GM21381 (cell line): ENCODE measurements at regions not wholly inside any gene's neighbourhood (a gene's known extent, or its start where the extent isn't known, plus 50 kb on each side); places are given as distances from the start of the nearest gene placed in this dataset.
"Not testable (repeated sequence)": the region's sequence is repeated elsewhere in the genome, so short reads cannot be mapped to it uniquely, and the experiment has no call there.

Experiments used
- ATAC-seq: cut with Tn5 transposase; IDR thresholded peaks from one replicate; pipeline ENCODE4 v1.9.1; 2021; ENCODE audit warnings: mild to moderate bottlenecking, moderate library complexity; ENCODE audit not compliant: unreplicated experiment

DNA sequence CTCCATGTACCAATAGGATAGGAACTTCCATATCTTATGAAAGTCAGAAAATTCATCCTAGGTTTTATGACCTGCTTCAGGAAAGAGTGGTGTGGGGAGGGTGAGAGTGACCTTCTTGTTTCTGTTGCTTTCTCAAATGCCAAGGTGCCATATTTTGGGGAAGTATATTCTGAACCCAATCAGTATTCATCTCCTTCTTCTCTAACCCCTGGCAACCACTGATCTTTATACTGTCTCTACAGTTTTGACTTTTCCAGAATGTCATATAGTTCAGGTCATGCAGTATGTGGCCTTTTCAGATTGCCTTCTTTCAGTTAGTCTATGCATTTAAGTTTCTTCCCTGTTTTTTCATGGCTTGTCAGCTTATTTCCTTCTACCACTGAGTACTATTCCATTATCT lies 321.4 kb upstream of the SEMA6A start:
- no peak for ATAC-seq

DNA sequence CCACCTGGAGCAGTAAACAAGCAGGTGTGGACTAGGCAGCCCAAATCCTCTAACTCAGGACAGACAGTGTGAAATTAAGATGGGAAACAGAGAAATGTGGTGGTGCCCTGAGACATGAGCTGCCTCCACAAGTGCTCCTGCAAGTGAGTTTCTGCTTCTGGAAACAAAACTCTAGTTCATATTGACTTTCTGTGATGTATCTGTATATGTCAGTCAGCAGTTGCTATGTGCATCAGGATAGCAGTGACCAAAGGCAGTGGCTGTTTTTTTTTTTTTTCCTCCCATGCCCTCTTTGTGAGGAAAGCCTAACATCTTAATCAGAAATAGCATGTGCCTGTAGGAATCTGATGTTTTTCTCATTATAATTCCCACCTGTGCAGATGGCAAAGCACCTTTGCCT lies 318.4 kb upstream of the SEMA6A start:
- no peak for ATAC-seq

DNA sequence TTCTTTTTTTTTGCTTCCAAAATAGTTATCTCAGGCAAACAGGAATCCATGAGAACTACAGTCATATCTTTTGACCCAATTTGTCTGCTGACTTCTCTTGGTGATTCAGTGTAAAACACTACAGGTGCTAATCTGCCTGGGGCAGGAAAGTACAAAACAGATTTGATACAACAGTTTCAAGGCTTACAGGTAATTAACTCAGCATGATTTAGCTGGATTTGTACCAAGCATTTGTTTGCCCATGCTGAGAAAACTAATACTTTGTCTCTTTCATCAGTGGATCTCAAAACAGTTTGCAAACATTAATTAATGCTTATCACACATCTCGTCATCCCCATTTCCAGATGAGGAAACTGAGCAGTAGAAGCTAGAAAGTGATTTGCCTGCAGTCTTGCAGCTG lies 312.5 kb upstream of the SEMA6A start:
- ATAC-seq, result no peak

DNA sequence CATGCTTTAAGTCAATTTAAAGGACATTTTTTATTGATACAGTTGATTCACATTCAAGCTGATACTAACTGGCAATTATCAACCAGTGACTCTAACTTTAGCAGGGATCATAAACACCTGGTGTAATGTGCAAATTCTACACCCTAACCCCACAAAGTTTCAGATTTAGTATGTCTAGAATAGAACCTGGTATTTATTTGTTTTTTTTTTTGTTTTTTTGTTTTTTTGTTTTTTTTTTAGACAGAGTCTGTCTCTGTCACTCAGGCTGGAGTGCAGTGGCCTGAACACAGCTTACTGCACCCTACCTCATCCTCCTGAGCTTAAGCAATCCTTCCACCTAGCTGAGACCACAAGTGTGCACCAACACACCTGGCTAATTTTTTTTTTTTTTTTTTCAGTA lies 311.2 kb upstream of the SEMA6A start:
- peak; percentile 63 for ATAC-seq

DNA sequence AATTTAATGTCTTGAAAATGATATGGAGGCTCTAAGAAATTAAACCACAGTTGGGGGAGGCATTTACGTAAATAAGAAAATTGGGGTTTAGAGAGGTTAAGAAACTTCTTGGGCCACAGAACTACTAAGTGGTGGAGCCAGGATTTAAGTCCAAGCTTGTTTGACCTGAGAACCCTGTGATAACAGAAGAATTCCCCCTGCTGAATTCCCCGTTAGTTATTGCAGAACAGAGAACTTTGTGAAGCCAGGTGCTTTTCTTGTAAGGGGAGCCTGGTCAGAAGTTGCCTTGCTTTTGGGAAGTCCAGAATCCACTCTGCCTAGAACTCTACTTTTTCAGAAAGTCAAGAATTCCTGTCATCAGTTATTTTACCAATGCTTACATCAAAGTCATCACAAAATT lies 309.3 kb upstream of the SEMA6A start:
- no peak for ATAC-seq

DNA sequence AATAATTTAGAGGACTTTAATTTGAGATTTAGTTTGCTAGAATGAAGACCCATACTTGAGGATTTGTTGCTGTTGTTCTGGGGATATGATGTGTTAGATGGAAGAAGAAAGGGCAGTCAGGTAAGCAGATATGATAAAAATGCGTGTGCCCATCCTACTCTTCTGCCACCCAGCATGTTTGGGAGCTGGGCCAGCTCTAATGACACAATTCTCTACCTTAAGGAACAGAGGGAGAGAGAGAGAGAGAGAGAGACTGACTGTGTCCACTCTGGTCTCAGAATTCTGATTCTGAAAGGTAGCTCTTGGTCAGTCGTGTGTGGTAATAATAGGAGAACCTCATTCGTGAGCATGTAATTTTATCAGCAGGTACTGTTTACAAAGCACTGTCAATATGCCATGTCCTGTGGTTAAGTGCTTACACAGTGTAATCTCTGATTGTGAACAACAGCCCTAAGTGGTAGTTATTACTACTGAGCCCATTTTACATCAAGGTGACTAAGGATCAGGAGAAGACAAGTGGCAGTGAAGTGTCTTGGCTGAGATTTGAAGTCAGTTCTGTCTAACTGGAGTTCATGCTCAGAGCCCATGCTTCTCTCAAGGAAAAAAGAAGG lies 307.4 kb upstream of the SEMA6A start:
- ATAC-seq, result no peak

DNA sequence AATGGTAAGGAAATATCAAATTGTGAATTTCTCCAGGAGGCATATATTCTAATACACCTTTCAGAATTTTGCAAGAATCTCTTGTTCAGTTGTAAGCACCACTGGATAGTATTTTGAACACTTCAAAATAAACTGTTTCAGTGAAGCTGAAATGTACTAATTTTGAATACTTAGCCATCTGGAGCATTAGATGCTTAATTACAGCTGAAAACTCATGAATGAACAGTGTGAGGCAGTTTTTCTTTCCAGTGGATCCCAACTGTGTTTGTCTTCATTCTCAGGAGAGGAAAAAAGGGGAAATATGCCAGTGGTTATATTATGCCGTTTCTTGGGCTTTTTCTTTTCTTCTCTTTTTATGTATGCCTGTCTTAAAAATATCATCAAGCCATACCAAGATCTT lies 306.0 kb upstream of the SEMA6A start:
- no peak for ATAC-seq

DNA sequence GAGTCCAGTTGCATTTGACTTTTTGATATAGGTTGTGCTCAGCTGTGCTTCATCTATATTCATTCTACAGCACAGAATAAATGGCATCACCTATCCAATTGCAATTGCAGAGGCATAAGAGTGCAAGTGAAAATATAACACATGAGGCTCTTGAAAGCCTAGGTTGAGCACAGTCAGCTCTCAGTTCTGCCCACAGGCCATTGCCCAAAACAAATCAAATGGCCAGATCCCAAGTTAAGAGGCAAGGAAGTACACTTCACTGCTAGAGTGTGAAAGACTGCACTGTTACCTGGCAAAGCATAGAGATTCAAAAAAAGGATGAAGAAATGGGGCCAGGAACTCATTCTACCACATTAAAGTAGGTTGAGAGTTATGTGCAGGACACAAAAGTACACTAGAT lies 305.5 kb upstream of the SEMA6A start:
- peak; percentile 67 for ATAC-seq

DNA sequence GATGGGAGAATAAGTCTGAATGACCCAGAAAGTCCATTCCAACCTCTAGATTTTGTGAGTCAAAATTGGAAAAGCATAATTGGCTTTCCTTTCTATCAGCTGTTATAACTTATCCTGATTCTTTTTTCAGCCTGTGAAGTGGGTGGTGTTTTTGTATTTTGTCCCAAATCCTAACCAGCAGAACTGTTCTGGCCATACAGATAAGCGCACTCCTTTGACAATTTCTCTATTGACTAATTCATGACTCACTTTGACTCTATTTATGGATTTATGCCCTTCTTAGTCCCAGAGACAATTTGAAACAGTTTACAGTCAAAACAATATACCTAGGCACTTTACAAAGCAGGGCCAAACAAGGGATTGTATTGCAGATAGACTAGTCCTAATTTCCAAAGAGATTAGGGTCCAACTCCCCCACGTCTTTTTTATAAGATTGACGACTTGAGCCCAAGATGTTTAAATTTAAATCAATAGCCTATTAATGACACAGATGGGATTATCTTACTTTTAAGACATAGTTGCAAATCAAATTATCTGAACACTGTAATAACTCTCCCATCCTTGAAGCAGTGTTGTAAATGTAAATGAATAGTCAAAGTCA lies 301.7 kb upstream of the SEMA6A start:
- ATAC-seq, result no peak

DNA sequence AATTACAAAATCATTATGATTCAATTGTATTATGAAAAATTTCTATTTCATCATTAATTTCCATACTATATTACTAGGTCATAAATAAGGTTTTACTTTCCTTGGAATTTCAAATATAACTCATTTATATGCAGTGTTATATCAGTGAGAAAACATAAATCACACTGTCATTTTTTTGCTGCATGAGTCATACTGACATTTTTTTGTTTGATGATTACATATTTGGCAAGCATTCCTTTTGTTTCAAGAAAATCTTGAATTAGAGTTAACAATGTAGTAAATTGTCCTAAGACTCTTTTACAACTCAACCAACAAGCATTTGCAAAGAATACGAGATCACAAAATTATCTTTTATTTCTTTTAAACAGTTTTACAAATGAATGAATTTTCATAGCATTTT lies 298.4 kb upstream of the SEMA6A start:
- ATAC-seq, result no peak

DNA sequence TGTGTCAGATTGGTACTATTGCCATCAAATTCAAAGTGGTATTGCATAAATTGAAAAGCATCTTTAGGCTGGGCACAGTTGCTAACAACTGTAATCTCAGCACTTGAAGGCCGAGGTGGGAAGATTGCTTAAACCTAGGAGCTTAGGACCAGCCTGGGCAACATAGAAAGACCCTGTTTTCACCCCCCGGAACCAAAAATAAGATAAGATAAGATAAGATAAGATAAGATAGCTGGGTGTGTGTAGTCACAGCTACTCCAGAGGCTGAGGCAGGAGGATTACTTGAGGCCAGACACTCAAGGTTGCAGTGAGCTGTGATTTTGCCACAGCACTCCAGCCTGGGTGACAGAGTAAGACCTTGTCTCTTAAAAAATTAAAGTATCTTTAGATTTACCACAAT lies 297.9 kb upstream of the SEMA6A start:
- ATAC-seq, result no peak

DNA sequence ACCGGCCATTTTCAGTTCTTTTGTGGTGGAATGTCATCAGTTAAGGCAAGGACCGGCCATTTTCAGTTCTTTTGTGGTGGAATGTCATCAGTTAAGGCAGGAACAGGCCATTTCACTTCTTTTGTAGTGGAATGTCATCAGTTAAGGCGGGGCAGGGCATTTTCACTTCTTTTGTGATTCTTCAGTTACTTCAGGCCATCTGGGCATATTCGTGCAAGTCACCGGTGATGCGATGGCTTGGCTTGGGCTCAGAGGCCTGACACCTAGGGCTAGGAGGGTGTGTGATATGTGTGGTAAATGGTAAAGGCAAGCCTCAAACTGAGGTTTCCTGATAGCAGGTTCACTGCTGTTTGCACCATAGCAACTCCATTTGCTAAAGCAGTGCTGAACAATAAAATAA lies 293.2 kb upstream of the SEMA6A start:
- ATAC-seq, result not testable (repeated sequence)

DNA sequence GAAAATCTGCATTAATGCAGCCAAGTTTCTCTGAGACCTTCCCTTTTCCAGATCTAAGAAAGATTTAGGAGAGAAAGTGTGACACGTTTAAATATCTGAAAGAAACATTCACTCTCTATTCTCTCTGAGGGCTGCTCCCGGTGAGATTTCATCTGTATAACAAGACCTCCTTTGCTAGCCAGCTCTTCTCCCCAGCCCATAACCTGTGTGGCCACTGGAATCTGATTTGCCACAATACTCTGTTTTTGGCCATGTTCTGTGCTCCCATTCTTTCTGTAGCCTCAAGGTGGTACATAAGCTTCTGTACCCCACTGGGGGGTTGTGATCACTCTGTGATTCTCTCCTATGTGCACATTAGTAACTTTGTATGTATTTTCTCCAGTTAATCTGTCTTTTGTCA lies 291.0 kb upstream of the SEMA6A start:
- no peak for ATAC-seq

DNA sequence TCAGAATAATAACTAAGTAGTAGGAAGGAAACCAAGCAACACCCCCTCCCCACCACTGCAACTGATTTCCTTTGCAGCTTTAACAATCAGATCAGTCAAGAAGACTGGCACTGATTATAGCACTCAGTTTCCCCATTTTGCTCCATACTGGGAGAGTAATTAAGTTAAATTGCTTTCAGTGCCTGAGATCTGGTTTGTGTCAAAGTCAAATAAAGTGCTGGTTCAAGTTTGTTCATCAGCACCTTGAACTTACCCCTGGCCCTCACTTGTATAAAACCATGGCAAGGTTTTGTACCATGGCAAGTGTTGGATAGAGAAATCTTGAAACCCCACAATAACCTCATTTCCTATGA lies 290.2 kb upstream of the SEMA6A start:
- no peak for ATAC-seq

DNA sequence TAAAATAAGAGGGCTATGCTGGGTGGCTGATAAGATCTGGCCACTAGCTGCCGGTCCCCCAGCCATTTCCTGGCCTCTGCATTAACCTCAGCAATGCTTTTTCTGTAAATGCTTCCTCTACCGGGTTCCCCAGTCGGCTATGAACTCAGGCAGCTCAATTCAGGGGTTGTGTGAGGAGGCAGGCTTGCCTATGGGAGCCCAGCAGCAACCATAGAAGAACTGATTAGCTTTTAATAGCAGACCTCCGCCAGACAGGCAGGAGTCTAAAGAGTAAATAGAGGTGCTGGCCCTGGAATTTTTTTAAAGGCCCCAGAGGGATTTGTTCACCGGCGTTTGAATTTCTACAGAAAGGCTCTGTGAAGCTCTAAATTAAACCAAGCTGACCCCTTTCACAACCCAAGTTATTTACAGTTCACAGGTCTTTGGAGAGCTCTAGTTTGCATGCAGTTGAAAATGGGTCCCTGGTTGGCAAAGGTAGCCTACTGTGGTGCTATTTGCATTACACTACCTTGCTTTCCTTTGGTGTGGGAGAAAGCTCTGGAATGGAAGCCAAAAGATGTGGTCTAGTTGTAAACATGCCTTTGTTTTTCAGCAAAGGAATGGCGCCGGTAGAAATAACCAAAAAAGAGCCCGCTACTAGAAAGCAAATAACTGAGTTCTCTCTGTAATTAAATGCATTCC lies 289.7 kb upstream of the SEMA6A start:
- no peak for ATAC-seq

DNA sequence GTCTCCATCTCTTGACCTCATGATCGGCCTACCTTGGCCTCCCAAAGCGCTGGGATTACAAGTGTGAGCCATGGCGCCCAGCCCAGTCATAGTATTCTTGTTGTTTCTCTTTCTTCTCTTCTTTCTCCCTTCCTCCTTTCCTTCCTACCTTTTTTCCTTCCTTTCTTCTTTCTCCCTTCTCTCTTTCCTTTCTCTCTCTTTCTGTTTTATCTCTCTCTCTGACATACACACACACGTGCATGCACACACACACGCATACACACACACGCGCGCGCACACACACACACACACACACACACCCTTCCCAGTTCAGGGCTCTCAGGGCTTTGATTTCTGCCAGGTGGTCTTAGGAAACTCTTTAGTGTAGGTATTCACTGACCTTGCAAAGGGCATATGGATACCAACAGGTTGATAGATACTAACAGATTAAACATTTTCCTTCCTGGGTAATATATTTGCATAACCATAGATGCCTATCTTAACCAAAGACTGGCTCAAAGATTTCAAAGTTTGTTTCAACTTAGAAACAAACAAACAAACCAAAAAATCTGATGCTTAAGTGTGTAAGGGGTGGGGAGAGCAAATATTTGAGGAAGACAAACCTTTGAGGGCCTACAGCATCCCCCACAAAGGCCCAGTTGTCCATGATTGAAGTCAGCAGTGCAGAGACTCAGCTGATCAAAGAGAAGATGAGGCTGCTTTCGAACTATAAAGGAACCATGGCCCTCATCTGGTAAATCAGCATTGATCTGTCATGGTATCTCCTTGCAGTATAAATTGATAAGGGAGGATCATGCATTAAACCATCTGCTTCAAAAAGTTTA lies 288.2 kb upstream of the SEMA6A start:
- no peak for ATAC-seq

DNA sequence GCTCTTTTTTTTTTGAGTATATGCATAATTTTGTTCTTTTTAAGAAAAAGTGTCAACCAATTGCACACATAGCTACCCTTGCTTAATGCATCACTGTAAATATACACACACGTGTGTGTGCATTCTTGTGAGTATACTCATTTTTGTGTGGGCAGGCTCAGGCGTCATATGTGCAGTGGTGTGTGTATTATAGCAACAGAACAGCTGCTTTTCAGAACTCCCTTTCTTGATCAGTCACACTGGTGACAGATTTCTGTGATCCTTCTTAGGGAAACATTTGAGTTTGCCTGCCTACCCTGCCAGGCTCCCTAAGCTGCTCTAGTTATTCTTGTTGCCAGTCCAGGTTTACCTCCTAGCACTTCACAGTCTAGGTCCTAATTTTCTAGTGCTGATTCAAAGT lies 287.0 kb upstream of the SEMA6A start:
- no peak for ATAC-seq

DNA sequence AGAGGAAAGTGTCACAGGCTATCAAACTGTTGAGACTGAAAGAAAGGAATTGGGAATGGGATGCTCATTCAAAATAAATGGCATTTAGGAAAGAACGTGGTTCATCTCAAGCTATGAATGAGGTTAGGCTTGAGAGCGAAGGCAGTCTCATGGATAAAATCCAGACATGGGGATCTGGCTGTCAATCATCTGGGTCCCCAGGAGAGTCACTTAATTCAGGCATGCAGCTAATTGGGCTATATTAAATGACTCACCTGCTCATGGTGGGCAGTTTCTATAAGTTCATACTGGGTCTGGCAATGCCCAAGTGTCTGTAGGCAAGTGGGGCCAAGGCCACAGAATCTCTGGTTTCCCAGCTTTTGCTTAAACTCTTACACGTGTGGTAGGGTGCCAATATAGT lies 286.5 kb upstream of the SEMA6A start:
- ATAC-seq, result no peak

DNA sequence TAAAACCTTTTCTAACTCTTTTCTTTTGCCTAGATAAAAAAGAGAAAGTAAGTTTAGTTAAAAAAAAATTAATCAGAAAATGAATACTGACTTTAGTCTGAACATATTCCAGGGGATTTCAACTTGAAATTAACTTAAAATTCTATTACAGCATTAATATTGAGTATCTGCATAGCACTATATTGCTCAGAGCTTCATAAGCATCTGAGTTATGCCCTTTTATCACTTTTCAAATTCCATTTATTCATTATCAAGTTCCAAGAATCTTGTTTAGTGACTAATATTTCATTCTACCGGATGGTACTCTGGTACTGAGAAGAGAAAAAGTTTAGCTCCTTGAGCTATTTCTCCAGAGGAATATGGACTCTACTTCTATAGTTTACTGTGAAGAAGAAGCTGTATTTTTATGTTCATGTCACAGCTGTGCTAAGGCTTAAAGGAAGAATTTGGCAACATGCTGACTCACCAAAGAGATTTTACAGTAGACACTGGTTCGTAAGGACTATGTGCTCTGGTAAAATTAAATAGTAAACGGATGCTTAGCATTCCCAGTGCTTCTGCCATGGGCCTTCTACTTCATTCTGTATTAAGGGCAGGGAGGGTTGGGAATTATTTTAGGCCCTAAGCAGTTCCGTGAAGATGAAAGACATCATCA lies 285.2 kb upstream of the SEMA6A start:
- ATAC-seq, result no peak

DNA sequence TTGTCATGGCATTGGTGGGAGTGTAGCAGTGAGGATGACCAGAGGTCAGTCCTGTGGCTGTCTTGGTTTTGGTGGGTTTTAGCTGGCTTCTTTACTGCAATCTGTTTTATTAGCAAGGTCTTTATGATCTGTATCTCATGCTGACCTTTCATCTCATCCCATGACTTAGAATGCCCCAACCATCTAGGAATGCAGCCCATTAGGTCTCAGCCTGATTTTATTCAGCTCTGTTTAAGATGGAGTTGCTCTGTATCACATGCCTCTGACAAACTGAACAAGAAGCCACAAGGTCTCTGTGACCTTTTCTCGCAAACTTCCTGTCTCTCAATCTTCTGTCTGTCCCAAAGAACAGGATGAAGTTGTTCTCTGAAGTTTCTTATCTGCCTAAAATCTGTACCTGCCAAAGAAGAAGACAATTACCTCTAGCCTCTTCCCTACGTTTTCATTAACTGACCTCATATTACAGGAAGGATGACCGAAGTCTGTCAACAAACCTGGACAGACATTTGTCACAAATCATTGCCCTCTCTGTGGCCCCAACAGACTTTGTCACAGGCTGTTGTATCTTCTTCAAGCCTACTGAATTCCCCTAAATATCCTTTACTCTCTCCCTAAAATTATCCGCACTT lies 284.2 kb upstream of the SEMA6A start:
- no peak for ATAC-seq

DNA sequence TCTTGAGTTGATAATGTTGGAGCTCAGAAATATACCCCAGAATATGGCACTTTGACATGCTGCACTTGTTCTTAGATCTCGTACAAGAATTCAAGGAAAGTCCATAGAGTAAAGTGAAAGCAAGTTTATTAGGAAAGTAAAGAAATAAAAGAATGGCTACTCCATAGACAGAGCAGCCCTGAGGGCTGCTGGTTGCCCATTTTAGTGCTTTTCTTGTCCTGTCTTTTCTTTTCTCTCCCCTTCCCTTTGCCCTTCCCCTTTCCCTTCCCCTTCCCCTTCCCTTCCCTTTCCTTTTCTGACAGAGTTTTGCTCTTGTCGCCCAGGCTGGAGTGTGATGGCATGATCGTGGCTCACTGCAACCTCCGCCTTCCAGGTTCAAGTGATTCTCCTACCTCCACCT lies 283.4 kb upstream of the SEMA6A start:
- not testable (repeated sequence) for ATAC-seq
